ENCODE measurements at regions not wholly inside any gene's neighbourhood (a gene's known extent, or its start where the extent isn't known, plus 50 kb on each side); places are given as distances from the start of the nearest gene placed in this dataset.
A peak's percentile ranks its signal among the peaks of the same experiment; 100 is the strongest.
"Not testable (repeated sequence)": the region's sequence is repeated elsewhere in the genome, so short reads cannot be mapped to it uniquely, and the experiment has no call there.

GRCh38 chr4:183807420-183808096 lies 97.5 kb upstream of the STOX2 start:
- ATAC-seq (ENCODE audit: poor library complexity) (peak; percentile 22), DNase-seq (no peak)
- intact Hi-C loops (cut with DNase I) = no loop called here

DNA sequence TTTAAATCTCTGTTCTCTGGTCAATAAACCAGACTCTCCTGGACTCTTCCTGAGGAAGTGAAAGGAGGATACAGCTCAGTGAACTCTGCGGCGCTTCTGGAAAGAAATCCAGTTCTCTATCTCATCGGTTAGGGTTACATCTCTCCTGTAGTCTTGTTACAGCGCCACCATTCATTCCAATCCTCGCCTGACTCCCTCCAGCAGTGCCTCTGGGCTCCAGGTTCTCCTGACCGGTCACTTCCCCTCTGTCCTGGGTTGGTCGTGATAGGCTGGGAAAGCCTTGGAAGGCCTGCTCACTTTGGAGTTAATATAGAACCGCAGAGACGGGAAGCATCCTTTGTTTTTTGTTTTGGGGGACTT lies 97.0 kb upstream of the STOX2 start:
- DNase-seq = no peak
- peak; percentile 45 for ATAC-seq (ENCODE audit: poor library complexity)
- intact Hi-C loops (cut with DNase I) = no loop called here

- no peak for DNase-seq
- ATAC-seq (ENCODE audit: poor library complexity) = no peak
- intact Hi-C loops (cut with DNase I) = no loop called here
These were observed 92.5 kb upstream of the STOX2 start for GRCh38 chr4:183812567-183812966.

DNA sequence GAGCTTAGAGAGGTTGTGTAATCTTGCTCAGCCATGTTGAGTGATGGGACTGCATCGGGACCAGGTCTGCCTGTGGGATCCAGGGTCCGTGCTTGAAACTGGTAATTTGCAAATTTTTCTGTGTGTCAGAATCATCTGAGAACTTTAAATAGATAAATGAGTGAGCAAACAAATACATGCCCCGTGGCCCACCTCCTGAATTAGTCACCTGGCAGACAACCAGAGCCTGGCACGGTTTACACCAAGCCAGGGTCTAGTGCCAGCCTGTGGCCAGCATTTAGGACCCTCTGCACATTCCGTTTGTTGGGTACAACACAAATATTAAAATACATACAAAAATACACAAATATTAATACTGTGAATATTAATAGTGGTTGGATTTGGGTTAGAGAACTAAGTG lies 90.6 kb upstream of the STOX2 start:
- intact Hi-C loops (cut with DNase I) = no loop called here
- DNase-seq (no peak), ATAC-seq (ENCODE audit: poor library complexity) (no peak)

GRCh38 chr4:183816077-183816476 lies 89.0 kb upstream of the STOX2 start:
- ATAC-seq (ENCODE audit: poor library complexity) (no peak), DNase-seq (no peak)
- intact Hi-C loops (cut with DNase I) = no loop called here

DNA sequence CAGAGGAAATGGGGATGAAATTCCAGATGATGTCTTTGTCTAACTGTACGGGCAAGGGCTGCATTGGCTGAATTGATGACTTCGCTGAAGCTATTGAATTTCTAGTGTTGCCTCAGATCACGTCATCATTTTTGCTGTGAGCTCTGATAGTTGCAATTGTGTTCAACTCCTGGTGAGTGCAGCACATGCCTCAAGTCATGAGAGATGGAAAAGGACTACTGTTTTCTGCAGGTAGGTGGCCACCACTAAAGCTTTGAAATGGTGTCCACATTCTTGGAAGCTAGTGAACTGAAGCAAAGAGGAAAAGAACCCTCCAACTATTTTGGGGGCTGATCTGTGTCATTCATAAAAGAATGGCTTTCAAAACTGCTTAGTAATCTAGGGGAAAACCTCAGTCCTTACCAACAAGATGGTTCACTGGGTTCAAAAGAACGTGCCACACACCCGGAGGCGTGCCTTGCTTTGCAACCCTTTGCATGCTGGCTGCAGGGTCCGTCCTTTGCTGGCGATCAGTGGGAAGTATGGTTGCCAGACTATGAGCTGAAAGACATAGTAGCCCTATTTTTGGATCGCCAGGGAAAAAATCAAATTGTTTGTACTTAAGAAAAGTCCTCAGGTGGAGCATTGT lies 88.1 kb upstream of the STOX2 start:
- intact Hi-C loops (cut with DNase I) = no loop called here
- no peak for ATAC-seq (ENCODE audit: poor library complexity)
- DNase-seq = no peak

- DNase-seq; intact Hi-C loops (cut with DNase I); ATAC-seq (ENCODE audit: poor library complexity): not testable (repeated sequence)
These were observed 86.5 kb upstream of the STOX2 start for GRCh38 chr4:183818591-183818990.

- DNase-seq = no peak
These were observed 83.8 kb upstream of the STOX2 start for GRCh38 chr4:183821076-183821853.

DNA sequence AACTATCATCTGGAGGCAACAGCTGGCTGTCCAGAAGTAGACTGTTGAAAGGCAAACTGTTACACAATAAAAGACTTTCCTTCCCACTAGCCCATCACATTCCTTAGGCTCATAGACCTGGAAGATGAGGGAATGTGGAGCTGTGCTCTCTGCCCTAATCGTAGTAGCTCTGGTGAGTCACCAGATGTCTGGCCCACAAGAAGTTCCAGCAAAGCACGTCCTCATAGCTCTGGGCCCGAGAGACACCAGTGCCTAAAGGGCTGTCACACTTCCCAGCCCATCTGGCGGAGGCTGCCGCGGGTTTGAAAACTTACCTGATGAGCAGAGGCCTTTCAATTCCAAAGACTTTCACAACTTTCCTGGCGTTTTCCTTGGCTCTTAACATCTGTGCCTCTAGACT lies 81.7 kb upstream of the STOX2 start:
- ATAC-seq (ENCODE audit: poor library complexity) (peak; percentile 71), DNase-seq (peak; percentile 65)
- intact Hi-C loops (cut with DNase I) = no loop called here

More at GRCh38 chr4:183821076-183821853, 83.8 kb upstream of the STOX2 start:
- no peak for ATAC-seq (ENCODE audit: poor library complexity)
- intact Hi-C loops (cut with DNase I) = no loop called here

DNA sequence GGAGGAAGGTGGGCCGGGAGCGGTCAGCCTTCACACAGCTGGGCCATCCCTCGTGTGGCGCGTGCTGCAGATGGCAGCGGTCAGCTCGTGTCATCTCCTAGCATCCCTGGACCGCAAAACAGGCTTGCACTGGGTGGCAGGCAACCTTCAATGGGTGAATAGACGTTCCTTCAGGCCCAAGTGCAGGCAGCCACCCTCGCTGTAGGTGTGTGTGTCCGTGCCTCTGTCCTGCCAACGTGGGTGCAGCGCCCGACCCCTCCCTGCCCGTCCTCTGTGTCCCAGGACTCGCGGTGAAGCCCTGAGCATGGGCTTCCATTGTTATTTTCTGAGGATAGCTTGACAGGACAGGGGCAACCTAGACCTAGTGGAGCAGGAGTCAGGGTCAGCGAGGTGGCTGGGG lies 79.8 kb upstream of the STOX2 start:
- ATAC-seq (ENCODE audit: poor library complexity) (no peak), DNase-seq (no peak)
- intact Hi-C loops (cut with DNase I) = no loop called here

GRCh38 chr4:183826461-183826860 lies 78.6 kb upstream of the STOX2 start:
- no peak for DNase-seq
- ATAC-seq (ENCODE audit: poor library complexity) = no peak
- intact Hi-C loops (cut with DNase I) = no loop called here

DNA sequence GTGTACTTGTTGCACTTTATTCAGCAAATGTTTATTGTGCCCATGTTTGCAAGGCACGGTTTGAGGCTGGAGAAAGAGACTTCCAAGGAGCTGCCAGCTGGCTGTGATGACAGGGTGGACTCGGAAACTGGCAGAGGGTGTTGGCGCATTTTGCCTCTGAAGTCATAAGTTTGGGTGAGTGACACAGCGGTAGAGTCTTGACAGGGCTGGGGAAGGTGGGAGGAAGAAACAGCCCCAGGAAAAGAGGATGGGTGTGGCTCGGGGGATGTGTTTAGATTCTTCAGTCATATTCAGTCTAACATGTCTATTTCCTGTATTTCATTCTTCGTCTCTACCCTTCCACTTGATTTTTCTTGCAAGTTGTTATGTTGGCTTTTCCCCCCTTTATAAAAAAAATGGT lies 77.0 kb upstream of the STOX2 start:
- intact Hi-C loops (cut with DNase I) = no loop called here
- no peak for DNase-seq
- ATAC-seq (ENCODE audit: poor library complexity) = no peak

DNA sequence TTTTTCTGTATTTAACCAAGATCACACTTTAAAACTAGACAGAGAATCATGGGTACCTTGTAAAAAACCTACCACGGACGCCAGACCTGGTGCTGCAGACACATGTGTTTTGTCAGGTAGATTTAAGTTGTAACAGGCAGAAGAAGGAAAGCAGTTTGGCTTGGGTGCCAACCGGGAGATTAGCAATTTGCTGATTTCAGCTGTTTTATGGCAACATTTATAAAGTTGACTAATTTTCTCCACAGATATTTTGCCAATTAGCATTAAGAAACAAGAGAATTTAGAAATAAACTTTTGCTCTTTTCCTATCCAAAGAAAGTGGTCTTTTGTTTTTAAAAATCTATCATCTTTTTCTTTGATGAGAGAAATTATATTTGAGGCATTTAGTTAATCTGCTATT lies 76.3 kb upstream of the STOX2 start:
- ATAC-seq (ENCODE audit: poor library complexity) = no peak
- intact Hi-C loops (cut with DNase I) = no loop called here

DNA sequence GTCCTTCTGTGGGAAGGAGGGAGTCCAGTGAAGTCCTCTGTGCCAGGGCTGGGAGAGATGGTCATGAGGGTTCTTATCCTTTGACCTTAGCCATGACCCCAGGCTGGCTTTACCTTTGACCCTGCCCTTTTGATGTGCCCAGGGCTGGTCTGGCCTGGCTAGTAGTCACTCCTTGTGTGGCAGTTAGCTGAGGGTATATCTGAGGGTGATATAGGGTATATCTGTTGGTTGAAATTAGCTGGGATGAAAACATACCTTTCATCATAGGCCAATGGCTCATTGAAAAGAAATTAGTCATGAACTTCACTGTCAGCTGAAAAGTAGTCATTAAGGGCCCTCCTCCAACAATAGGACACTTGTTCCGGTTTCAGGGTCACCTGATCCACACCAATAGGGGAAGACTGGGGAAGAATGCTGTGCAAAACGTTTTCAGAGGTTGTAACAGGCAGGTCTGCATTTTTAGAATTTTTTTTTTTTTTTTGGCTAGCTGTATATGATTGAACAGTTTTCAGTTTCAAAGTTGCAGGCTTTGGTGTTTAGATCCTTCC lies 74.6 kb upstream of the STOX2 start:
- peak; percentile 23 for ATAC-seq (ENCODE audit: poor library complexity)

More for the DNA sequence above, 76.3 kb upstream of the STOX2 start:
- DNase-seq = no peak

DNA sequence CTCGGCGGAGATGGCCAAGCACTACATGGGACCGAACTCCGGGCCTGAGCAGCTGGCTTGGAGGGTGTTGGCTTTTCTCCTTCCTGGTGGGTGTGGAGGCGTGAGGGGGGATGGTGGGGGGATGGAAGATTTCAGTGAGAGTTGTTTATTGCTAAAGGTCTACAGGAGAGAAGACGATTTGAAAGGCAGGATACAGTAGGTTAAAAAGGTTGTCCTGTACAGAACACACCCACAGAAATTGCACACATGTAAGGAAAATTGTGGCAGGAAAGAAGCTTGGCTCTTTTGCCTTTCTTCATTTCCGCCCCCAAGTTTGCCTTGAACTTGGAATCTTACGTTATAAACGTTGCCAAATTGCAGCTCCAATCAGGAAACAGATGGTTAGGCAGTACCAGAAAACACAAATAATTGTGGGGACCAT lies 74.1 kb upstream of the STOX2 start:
- DNase-seq (no peak), ATAC-seq (ENCODE audit: poor library complexity) (peak; percentile 55)
- intact Hi-C loops (cut with DNase I) = no loop called here

More for the DNA sequence above, 74.6 kb upstream of the STOX2 start:
- intact Hi-C loops (cut with DNase I) = no loop called here
- no peak for DNase-seq

DNA sequence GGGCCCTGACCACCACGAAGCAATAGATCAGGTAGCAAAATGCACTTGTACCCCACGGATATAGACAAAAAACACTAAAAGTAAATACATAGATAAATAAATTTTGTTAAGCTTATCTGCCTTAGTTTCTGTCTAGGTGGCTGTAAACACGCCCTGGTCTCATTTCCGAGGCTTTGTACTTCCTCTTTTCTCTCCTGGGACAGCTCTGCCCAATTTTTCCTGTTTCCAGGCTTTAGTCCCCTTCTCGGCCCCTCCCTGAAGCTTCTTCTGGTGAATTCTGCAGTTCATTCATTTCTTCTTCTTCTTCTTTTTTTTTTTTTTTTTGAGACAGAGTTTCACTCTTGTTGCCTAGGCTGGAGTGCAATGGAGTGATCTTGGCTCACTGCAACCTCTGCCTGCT lies 73.4 kb upstream of the STOX2 start:
- intact Hi-C loops (cut with DNase I) = no loop called here
- DNase-seq = no peak
- ATAC-seq (ENCODE audit: poor library complexity) = peak; percentile 47

DNA sequence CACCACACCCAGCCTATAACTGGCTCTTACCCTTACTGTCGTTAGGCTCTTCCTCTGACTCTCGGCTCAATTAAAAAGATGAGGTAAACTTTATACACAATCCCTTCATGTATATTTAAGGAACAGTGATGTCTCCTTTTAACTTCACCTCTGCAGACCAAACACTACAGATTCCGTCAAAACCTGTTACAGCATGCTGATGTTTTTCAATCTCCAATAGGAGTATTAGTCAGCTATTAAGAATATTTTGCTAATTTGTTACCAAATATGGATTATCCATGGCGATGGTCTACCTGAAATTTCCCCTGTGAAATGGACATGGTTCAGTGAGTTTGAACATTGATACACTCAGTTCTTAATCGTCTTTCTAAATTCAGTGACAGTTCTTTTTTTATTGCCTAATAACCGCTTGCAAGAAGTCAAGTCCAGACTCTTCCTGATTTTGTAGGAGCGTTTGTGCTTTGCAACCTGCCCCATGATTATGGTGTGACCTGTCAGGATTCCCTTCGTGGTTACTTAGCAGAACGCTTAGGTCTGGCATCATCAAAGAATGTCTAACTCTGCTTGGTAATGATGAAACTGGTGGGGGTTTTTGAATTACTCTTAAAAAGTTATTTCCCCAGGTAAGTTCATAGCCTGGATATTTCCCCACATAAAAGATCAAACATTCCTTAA lies 72.2 kb upstream of the STOX2 start:
- ATAC-seq (ENCODE audit: poor library complexity) = no peak
- intact Hi-C loops (cut with DNase I) = no loop called here
- DNase-seq = no peak

GRCh38 chr4:183834252-183834651 lies 70.9 kb upstream of the STOX2 start:
- intact Hi-C loops (cut with DNase I) = no loop called here
- ATAC-seq (ENCODE audit: poor library complexity) (no peak), DNase-seq (no peak)

- DNase-seq = no peak
- peak; percentile 60 for ATAC-seq (ENCODE audit: poor library complexity)
- intact Hi-C loops (cut with DNase I) = no loop called here
These were observed 67.9 kb upstream of the STOX2 start for GRCh38 chr4:183837222-183837621.

All from Right ventricle myocardium superior (tissue), 1 donor.